Stimulated activated naive CD8-positive, alpha-beta T cell treated with anti-CD3 and anti-CD28 coated beads, Interleukin-15, Interleukin-2, amounts not matched to agents 100 ng/mL and 50 ng/mL, for 24 hours (primary cell): ENCODE measurements at regions not wholly inside any gene's neighbourhood (a gene's known extent, or its start where the extent isn't known, plus 50 kb on each side); places are given as distances from the start of the nearest gene placed in this dataset.

Experiments
- H3K27ac Mint-ChIP-seq: one replicate; pipeline ENCODE4 v1.8.0; 2021; ENCODE audit warnings: mild to moderate bottlenecking, mixed read lengths
- H3K27me3 Mint-ChIP-seq: one replicate; pipeline ENCODE4 v1.8.0; 2021; ENCODE audit warnings: mixed read lengths
- H3K36me3 Mint-ChIP-seq: one replicate; pipeline ENCODE4 v1.8.0; 2021; ENCODE audit warnings: low read depth, mixed read lengths
- H3K4me1 Mint-ChIP-seq: one replicate; pipeline ENCODE4 v1.8.0; 2021; ENCODE audit warnings: low read depth, mixed read lengths
- H3K4me3 Mint-ChIP-seq: one replicate; pipeline ENCODE4 v1.8.0; 2021; ENCODE audit warnings: mild to moderate bottlenecking, mixed read lengths
- H3K9me3 Mint-ChIP-seq: one replicate; pipeline ENCODE4 v1.8.0; 2021; ENCODE audit warnings: mixed read lengths

DNA sequence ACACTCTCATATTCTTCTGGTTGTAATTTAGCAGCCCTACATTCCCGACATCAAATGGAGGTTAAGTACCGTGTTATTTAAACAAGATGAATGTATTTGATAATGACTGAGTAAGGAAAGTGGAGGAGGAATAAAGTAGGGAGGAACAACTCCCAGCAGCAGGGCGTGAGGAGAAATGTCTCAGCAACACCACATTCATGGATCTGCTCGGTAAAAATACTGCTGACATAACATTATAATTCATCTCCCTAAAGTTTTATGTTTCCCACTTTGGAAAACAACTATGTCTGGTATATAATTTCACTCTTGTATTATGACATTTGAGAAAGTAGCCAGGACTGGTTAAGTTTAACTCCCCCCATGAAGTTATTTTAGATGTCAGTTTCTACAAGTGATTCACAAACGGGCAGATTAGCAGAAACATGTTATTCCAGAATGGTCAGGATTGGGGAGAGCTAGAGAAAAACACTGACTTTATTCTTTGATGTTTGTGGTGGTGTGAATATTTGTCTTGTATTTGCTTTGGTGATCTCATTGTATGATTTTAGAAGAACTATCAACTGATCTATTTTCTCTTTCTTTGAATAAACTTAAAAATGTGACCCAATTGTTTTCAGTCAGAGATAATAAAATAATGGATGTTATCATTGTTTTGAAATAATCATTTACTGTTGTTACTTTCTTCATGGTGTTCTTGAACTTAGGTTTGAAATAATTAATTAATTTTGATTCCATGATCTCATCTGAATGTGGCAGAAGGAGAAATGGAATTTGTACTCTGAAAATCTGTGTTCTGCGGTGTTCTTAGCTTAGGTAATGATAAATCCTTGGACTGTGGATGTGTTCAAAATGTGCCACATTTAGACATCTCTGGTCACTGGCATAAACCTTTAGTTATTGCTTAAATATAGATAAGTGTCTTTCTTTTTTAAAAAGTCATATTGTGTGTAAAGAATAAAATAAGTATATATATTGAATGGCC lies 303.6 kb upstream of the ZNF608 start:
- no peaks in the 10 kb centered on the region for H3K4me1 Mint-ChIP-seq
- no peaks in the 10 kb centered on the region for H3K36me3 Mint-ChIP-seq
- H3K4me3 Mint-ChIP-seq: no peak overlapping the region
- H3K9me3 Mint-ChIP-seq: no peaks in the 10 kb centered on the region
- H3K27ac Mint-ChIP-seq: no peak overlapping the region
- no peaks in the 10 kb centered on the region for H3K27me3 Mint-ChIP-seq

GRCh38 chr5:125050926-125051325 lies 304.5 kb upstream of the ZNF608 start:
- Mint-ChIP-seq H3K36me3 (no peaks in the 10 kb centered on the region), H3K4me1 (no peaks in the 10 kb centered on the region), H3K9me3 (no peaks in the 10 kb centered on the region), H3K4me3 (no peak overlapping the region), H3K27ac (no peak overlapping the region), H3K27me3 (no peaks in the 10 kb centered on the region)

- H3K27ac Mint-ChIP-seq: no peak overlapping the region
- H3K4me3 Mint-ChIP-seq: no peak overlapping the region
- H3K9me3 Mint-ChIP-seq: no peaks in the 10 kb centered on the region
- no peaks in the 10 kb centered on the region for H3K27me3 Mint-ChIP-seq
- H3K36me3 Mint-ChIP-seq: no peaks in the 10 kb centered on the region
- no peaks in the 10 kb centered on the region for H3K4me1 Mint-ChIP-seq
Observed at GRCh38 chr5:125052584-125052983, 306.1 kb upstream of the ZNF608 start.

- Mint-ChIP-seq H3K4me1 (no peaks in the 10 kb centered on the region), H3K4me3 (no peak overlapping the region), H3K36me3 (no peaks in the 10 kb centered on the region), H3K9me3 (no peaks in the 10 kb centered on the region), H3K27ac (no peak overlapping the region), H3K27me3 (no peaks in the 10 kb centered on the region)
Observed at GRCh38 chr5:125053179-125053578, 306.7 kb upstream of the ZNF608 start.

DNA sequence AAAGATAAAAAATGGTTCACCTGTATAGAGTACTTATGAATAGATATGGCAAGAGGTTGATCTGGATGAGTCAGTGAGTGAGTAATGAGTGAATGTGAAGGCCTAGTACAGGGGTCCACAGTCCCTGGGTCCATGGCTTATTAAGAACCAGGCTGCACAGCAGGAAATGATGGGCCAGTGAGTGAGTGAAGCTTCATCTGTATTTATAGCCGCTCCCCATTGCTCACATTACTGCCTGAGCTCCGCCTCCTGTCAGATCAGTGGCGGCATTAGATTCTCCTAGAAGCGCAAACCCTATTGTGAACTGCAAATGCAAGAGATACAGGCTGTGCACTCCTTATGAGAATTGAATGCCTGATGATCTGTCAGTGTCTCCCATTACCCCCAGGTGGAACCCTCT lies 307.7 kb upstream of the ZNF608 start:
- Mint-ChIP-seq H3K4me1 (no peaks in the 10 kb centered on the region), H3K27me3 (no peaks in the 10 kb centered on the region), H3K27ac (no peak overlapping the region), H3K36me3 (no peaks in the 10 kb centered on the region), H3K4me3 (no peak overlapping the region), H3K9me3 (no peaks in the 10 kb centered on the region)

GRCh38 chr5:125056671-125057485 lies 310.4 kb upstream of the ZNF608 start:
- Mint-ChIP-seq H3K4me3 (no peak overlapping the region), H3K36me3 (no peaks in the 10 kb centered on the region), H3K27me3 (no peaks in the 10 kb centered on the region), H3K27ac (no peak overlapping the region), H3K4me1 (no peaks in the 10 kb centered on the region), H3K9me3 (peaks cover 6% of the 10 kb centered on the region)

- Mint-ChIP-seq H3K9me3 (peaks cover 6% of the 10 kb centered on the region), H3K4me3 (no peak overlapping the region), H3K27me3 (no peaks in the 10 kb centered on the region), H3K27ac (no peak overlapping the region), H3K4me1 (no peaks in the 10 kb centered on the region), H3K36me3 (no peaks in the 10 kb centered on the region)
Observed at GRCh38 chr5:125057912-125058826, 311.7 kb upstream of the ZNF608 start.

GRCh38 chr5:125059255-125060002 lies 313.0 kb upstream of the ZNF608 start:
- H3K9me3 Mint-ChIP-seq: peaks cover 6% of the 10 kb centered on the region

GRCh38 chr5:125061726-125062125 lies 315.3 kb upstream of the ZNF608 start:
- Mint-ChIP-seq H3K4me3 (no peak overlapping the region), H3K9me3 (peaks cover 6% of the 10 kb centered on the region), H3K27ac (no peak overlapping the region), H3K27me3 (no peaks in the 10 kb centered on the region), H3K4me1 (no peaks in the 10 kb centered on the region), H3K36me3 (no peaks in the 10 kb centered on the region)

More at GRCh38 chr5:125059255-125060002, 313.0 kb upstream of the ZNF608 start:
- Mint-ChIP-seq H3K27ac (no peak overlapping the region), H3K36me3 (no peaks in the 10 kb centered on the region), H3K4me3 (no peak overlapping the region), H3K27me3 (no peaks in the 10 kb centered on the region), H3K4me1 (no peaks in the 10 kb centered on the region)

- H3K4me1 Mint-ChIP-seq: no peaks in the 10 kb centered on the region
- H3K27ac Mint-ChIP-seq: no peak overlapping the region
- peaks cover 5% of the 10 kb centered on the region for H3K9me3 Mint-ChIP-seq
- H3K4me3 Mint-ChIP-seq: no peak overlapping the region
- H3K36me3 Mint-ChIP-seq: no peaks in the 10 kb centered on the region
- H3K27me3 Mint-ChIP-seq: no peaks in the 10 kb centered on the region
Observed at GRCh38 chr5:125064621-125065438, 318.4 kb upstream of the ZNF608 start.

GRCh38 chr5:125065741-125066140 lies 319.3 kb upstream of the ZNF608 start:
- Mint-ChIP-seq H3K4me1 (no peaks in the 10 kb centered on the region), H3K27ac (no peak overlapping the region), H3K27me3 (no peaks in the 10 kb centered on the region), H3K9me3 (peaks cover 6% of the 10 kb centered on the region), H3K36me3 (no peaks in the 10 kb centered on the region), H3K4me3 (no peak overlapping the region)

DNA sequence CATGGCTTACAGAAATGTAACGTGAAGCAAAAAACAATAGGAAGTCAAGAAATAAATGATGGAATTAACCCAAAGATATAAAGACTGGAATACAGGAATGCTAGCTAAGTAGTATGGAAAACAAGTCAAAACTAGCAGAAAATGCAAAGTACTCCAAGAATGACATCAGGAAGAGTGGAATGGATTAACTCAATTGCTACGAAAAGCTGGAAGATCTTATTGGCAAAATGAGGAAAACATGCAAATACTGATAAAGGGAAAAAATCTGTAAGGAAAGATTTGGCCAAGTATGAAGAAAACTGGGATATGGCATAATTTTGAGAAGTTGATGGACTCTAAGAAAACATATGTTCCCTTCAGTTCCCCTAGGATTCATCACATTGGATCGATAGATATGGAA lies 324.5 kb upstream of the ZNF608 start:
- H3K27ac Mint-ChIP-seq: no peak overlapping the region
- no peak overlapping the region for H3K4me3 Mint-ChIP-seq
- no peaks in the 10 kb centered on the region for H3K27me3 Mint-ChIP-seq
- H3K4me1 Mint-ChIP-seq: no peaks in the 10 kb centered on the region
- H3K9me3 Mint-ChIP-seq: peaks cover 28% of the 10 kb centered on the region
- peaks cover 14% of the 10 kb centered on the region for H3K36me3 Mint-ChIP-seq

DNA sequence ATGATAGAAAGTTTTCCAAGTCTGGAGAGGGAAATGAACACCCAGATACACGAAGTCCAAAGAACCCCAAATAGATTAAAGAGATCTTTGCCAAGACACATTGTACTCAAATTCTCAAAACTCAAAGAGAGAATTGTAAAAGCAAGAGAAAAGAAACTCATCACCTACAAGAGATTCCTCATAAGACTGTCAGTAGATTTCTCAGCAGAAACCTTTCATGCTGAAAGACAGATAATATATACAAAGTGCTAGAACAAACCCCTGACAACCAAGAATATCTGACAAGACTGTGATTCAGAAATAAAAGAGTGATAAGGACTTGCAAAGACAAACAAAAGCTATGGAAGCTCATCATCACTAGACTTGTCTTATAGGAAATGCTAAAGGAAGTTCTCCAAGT lies 326.7 kb upstream of the ZNF608 start:
- Mint-ChIP-seq H3K27me3 (no peaks in the 10 kb centered on the region), H3K4me3 (no peak overlapping the region), H3K27ac (no peak overlapping the region), H3K9me3 (peaks cover 28% of the 10 kb centered on the region), H3K36me3 (peaks cover 14% of the 10 kb centered on the region), H3K4me1 (no peaks in the 10 kb centered on the region)
